ENCODE measurements at regions not wholly inside any gene's neighbourhood (a gene's known extent, or its start where the extent isn't known, plus 50 kb on each side); places are given as distances from the start of the nearest gene placed in this dataset.

GRCh38 chr6:43934183-43934802 lies 164.3 kb downstream of the VEGFA start:
- no peak overlapping the region for H2BK15ac ChIP-seq (ENCODE audit: low read depth, low read length)
- no peak overlapping the region for H3K27ac ChIP-seq (ENCODE audit: insufficient read length, low read depth, low read length)
- no peaks in the 10 kb centered on the region for H3K27me3 ChIP-seq (ENCODE audit: insufficient read depth, low read length)
- no peak overlapping the region for H4K8ac ChIP-seq (replicated peaks; ENCODE audit: insufficient read length, low read depth, low read length)
- no peak for TF ChIP-seq CTCF (conservative IDR thresholded peaks at IDR 0.05)
- H3K4me3 Mint-ChIP-seq = no peak overlapping the region
- H3K23ac ChIP-seq (ENCODE audit: insufficient read length, low read depth, low read length) = no peak overlapping the region
- H3K27me3 Mint-ChIP-seq (ENCODE audit: low read depth) = no peaks in the 10 kb centered on the region; the same call in 1 of the 2 replicates
- no peak for DNase-seq
- no peak overlapping the region for H3K56ac ChIP-seq (ENCODE audit: insufficient read length, low read depth, low read length)
- no peaks in the 10 kb centered on the region; a peak in 1 of 5 replicates for H3K9me3 Mint-ChIP-seq
- H2AK5ac ChIP-seq (ENCODE audit: insufficient read length, low read length) = no peak overlapping the region
- no peak overlapping the region; a peak in 2 of 7 replicates for H3K27ac Mint-ChIP-seq
- no peak overlapping the region for H4K5ac ChIP-seq (ENCODE audit: insufficient read length, low read depth, low read length)
- H3K4me1 ChIP-seq (ENCODE audit: insufficient read depth, low read length) = no peaks in the 10 kb centered on the region
- no peak overlapping the region for H3K14ac ChIP-seq (ENCODE audit: insufficient read depth, low read length)
- no peaks in the 10 kb centered on the region for H4K20me1 ChIP-seq (ENCODE audit: control insufficient read depth, insufficient read depth, insufficient read length)
- H3K4me2 ChIP-seq (ENCODE audit: insufficient read depth, insufficient read length, low read length) = no peak overlapping the region
- no peak overlapping the region for H3K9ac ChIP-seq (ENCODE audit: extremely low read depth, insufficient read length, low read length)
- H2BK5ac ChIP-seq (ENCODE audit: insufficient read length, low read length) = no peak overlapping the region
- H3K4me1 Mint-ChIP-seq = peaks cover 11 to 19% of the 10 kb centered on the region in 2 experiments
- no CpG with 5 or more reads among the region's 4 CpGs for WGBS (ENCODE audit: extremely low coverage, insufficient read length, low lambda C conversion rate)
- H2BK120ac ChIP-seq (ENCODE audit: low read depth, low read length, poor library complexity, severe bottlenecking) = no peak overlapping the region
- no peaks in the 10 kb centered on the region for H3K79me2 ChIP-seq (ENCODE audit: insufficient read depth, low read length)
- no peaks in the 10 kb centered on the region for H3K36me3 Mint-ChIP-seq (ENCODE audit: insufficient read depth in 1 of 3, low read depth in 3 of 3)
- no peak overlapping the region for H3K18ac ChIP-seq (ENCODE audit: insufficient read length, low read depth, low read length)
- H2BK20ac ChIP-seq (ENCODE audit: low read depth, low read length, poor library complexity, severe bottlenecking) = no peak overlapping the region
- no peak overlapping the region for H2AFZ ChIP-seq (ENCODE audit: low read length)
- no peaks in the 10 kb centered on the region for H3K23me2 ChIP-seq (ENCODE audit: insufficient read length, low read depth, low read length, poor library complexity, severe bottlenecking)
- H3K79me1 ChIP-seq (ENCODE audit: insufficient read depth, low read depth, low read length, poor library complexity, severe bottlenecking) = no peaks in the 10 kb centered on the region
- no peaks in the 10 kb centered on the region for H3K9me3 ChIP-seq (ENCODE audit: control insufficient read depth, low read depth, low read length)
- H3K4ac ChIP-seq (ENCODE audit: low read depth, low read length) = no peak overlapping the region
- H3T11ph ChIP-seq (ENCODE audit: low read length) = no peak overlapping the region
- no peak overlapping the region for H4K91ac ChIP-seq (ENCODE audit: insufficient read length, low read depth, low read length)
- no peak overlapping the region for H2BK12ac ChIP-seq (ENCODE audit: insufficient read length, low read depth, low read length)
